K562 (cell line): ENCODE measurements at regions not wholly inside any gene's neighbourhood (a gene's known extent, or its start where the extent isn't known, plus 50 kb on each side); places are given as distances from the start of the nearest gene placed in this dataset.
A peak's percentile ranks its signal among the peaks of the same experiment; 100 is the strongest.

ENCODE experiments used
- ATAC-seq: fragments of 200-7000 bp; cut with Tn5 transposase; 3 replicates; pipeline ENCODE4 v1.9.1; 2020; ENCODE audit warnings: moderate library complexity
- BruUV-seq: library from RNA; stranded (reverse); fragments of 400-500 nt; replicated peaks from 2 replicates; lab custom pipeline; 2021; lab: Mats Ljungman, UMichigan
- CTCF ChIA-PET: fragments of 300-600 bp; formaldehyde crosslinking; extraction: SDS; loops from one replicate; lab custom pipeline; 2021; ENCODE audit warnings: low intra/inter-chr PET ratio; lab: Yijun Ruan, JAX
- POLR2A ChIA-PET: fragments of 300-600, 350-650 bp; sonication (Branson Sonifier 250); formaldehyde crosslinking; extraction: SDS; loops from one replicate; lab custom pipeline; 2021; ENCODE audit warnings: antibody characterized with exemption, inconsistent platforms; lab: Yijun Ruan, JAX
- DNase-seq, 4 experiments: peaks; one replicate each; pipeline versions ENCODE4 v3.0.0 to v3.0.0-alpha.2; 2011 to 2018; ENCODE audit warnings: low spot score in 3 of 4, mixed read lengths in 3 of 4; ENCODE audit errors: extremely low read depth in 1 of 4
- FAIRE-seq: peaks from 2 replicates; lab custom pipeline; 2011; peaks lifted over from hg19 to GRCh38; lab: Jason Lieb, UNC
- H2AFZ ChIP-seq: 2 replicates; pipeline ENCODE4 v1.6.0; 2011; ENCODE audit warnings: low read depth, low read length, control low read depth, inconsistent platforms
- H3K27ac ChIP-seq: fragments of 200-600 bp; 3 replicates; pipeline ENCODE4 v1.8.0; 2011; ENCODE audit warnings: low read depth, mild to moderate bottlenecking, control low read depth, inconsistent platforms, low read length, moderate library complexity, mixed read lengths; ENCODE audit errors: extremely low read depth
- H3K27me3 ChIP-seq, 2 experiments: fragments of 300-600 bp in 1 of 2; 2 replicates in 1 of 2; 3 replicates in 1 of 2; pipeline versions ENCODE4 v1.6.0 to v1.8.0; 2011; ENCODE audit warnings: inconsistent platforms in 2 of 2, low read length in 2 of 2, mild to moderate bottlenecking in 1 of 2, mixed read lengths in 1 of 2, moderate library complexity in 1 of 2; ENCODE audit not compliant: control insufficient read depth in 2 of 2, insufficient read depth in 2 of 2
- H3K36me3 ChIP-seq: fragments of 300-600 bp; 3 replicates; pipeline ENCODE4 v1.8.0; 2011; ENCODE audit warnings: mild to moderate bottlenecking, low read length, inconsistent platforms; ENCODE audit not compliant: control insufficient read depth, insufficient read depth
- H3K4me1 ChIP-seq, 2 experiments: fragments of 200-600 bp in 1 of 2; replicated peaks in 1 of 2; 2 replicates in 1 of 2; 3 replicates in 1 of 2; pipeline versions ENCODE4 v1.5.1 to v1.8.0; 2011; ENCODE audit warnings: inconsistent platforms in 2 of 2, low read length in 2 of 2, mild to moderate bottlenecking in 1 of 2, mixed read lengths in 1 of 2, moderate library complexity in 1 of 2; ENCODE audit not compliant: control insufficient read depth in 2 of 2, insufficient read depth in 2 of 2
- H3K4me2 ChIP-seq: 2 replicates; pipeline ENCODE4 v1.6.1; 2011; ENCODE audit warnings: low read length, control low read depth, inconsistent platforms, mixed read lengths; ENCODE audit not compliant: insufficient read depth
- H3K4me3 ChIP-seq: fragments of 200-600 bp; sonication (generic), shearing (Covaris generic); 2 replicates; pipeline ENCODE4 v1.5.1; 2016; ENCODE audit warnings: control low read depth, inconsistent platforms
- H3K79me2 ChIP-seq: fragments of 200-600 bp; 3 replicates; pipeline ENCODE4 v1.8.0; 2011; ENCODE audit warnings: low read length, inconsistent platforms; ENCODE audit not compliant: control insufficient read depth, insufficient read depth
- H3K9ac ChIP-seq, 2 experiments: 2 replicates each; pipeline versions ENCODE4 v1.6.0 to v1.6.1; 2011; ENCODE audit warnings: low read depth in 2 of 2, low read length in 2 of 2, control low read depth in 1 of 2, inconsistent platforms in 1 of 2, mild to moderate bottlenecking in 1 of 2, mixed read lengths in 1 of 2; ENCODE audit not compliant: insufficient read depth in 1 of 2
- H3K9me1 ChIP-seq: one replicate; pipeline ENCODE4 v1.6.0; 2011; ENCODE audit warnings: inconsistent platforms, mild to moderate bottlenecking, low read length, moderate library complexity; ENCODE audit not compliant: control insufficient read depth, insufficient read depth
- H3K9me3 ChIP-seq: replicated peaks from 2 replicates; pipeline ENCODE4 v1.5.1; 2011; ENCODE audit warnings: low read depth, low read length, inconsistent platforms; ENCODE audit not compliant: control insufficient read depth, insufficient read depth
- H4K20me1 ChIP-seq: replicated peaks from 2 replicates; pipeline ENCODE4 v1.6.1; 2011; ENCODE audit warnings: low read length, inconsistent platforms, mixed read lengths; ENCODE audit not compliant: control insufficient read depth, insufficient read depth
- ARID1B ChIP-seq: fragments of 450-650 bp; IDR thresholded peaks from 2 replicates; pipeline ENCODE4 v1.6.1; 2016; ENCODE audit warnings: antibody characterized with exemption, mild to moderate bottlenecking, inconsistent platforms
- CBFB ChIP-seq: sonication (generic); formaldehyde crosslinking; IDR thresholded peaks from 2 replicates; pipeline ENCODE4 v1.4.0; 2020; ENCODE audit warnings: mild to moderate bottlenecking, missing genetic modification reagents
- CCNT2 ChIP-seq: IDR thresholded peaks from 2 replicates; pipeline ENCODE4 v1.6.1; 2011; ENCODE audit warnings: borderline replicate concordance, low read depth, mild to moderate bottlenecking, moderate library complexity, mixed read lengths, low read length; ENCODE audit not compliant: insufficient read length; ENCODE audit errors: extremely low read depth
- DIDO1 ChIP-seq: fragments of 450-650 bp; IDR thresholded peaks from 2 replicates; pipeline ENCODE4 v1.6.1; 2016; ENCODE audit warnings: low read depth, missing biosample characterization, missing genetic modification characterization
- FOXA1 ChIP-seq: fragments of 450-650 bp; IDR thresholded peaks from 2 replicates; pipeline ENCODE4 v1.6.1; 2016; ENCODE audit warnings: mild to moderate bottlenecking, borderline replicate concordance
- HDAC3 ChIP-seq: fragments of 450-650 bp; IDR thresholded peaks from 2 replicates; pipeline ENCODE4 v1.6.1; 2018; ENCODE audit warnings: borderline replicate concordance, mild to moderate bottlenecking, moderate library complexity; ENCODE audit not compliant: partially characterized antibody
- HIVEP1 ChIP-seq: fragments of 250-450 bp; sonication (Bioruptor Pico); IDR thresholded peaks from 2 replicates; pipeline ENCODE4 v1.4.0; 2020; ENCODE audit warnings: mild to moderate bottlenecking
- KDM5B ChIP-seq: fragments of 200-600 bp; sonication (generic); IDR thresholded peaks from 2 replicates; pipeline ENCODE4 v1.6.1; 2012; ENCODE audit warnings: low read depth, mild to moderate bottlenecking, moderate library complexity, low read length, control low read depth, inconsistent platforms; ENCODE audit not compliant: insufficient replicate concordance
- L3MBTL2 ChIP-seq: fragments of 450-650 bp; IDR thresholded peaks from 2 replicates; pipeline ENCODE4 v1.6.1; 2016; ENCODE audit warnings: mild to moderate bottlenecking, moderate library complexity
- MAFK ChIP-seq: IDR thresholded peaks from 2 replicates; pipeline ENCODE4 v1.6.1; 2011; ENCODE audit warnings: low read length, improper control_type of control experiment
- MECOM ChIP-seq: fragments of 250-450 bp; sonication (Bioruptor Pico); IDR thresholded peaks from 2 replicates; pipeline ENCODE4 v1.8.0; 2022; ENCODE audit warnings: inconsistent platforms
- NFXL1 ChIP-seq: fragments of 450-650 bp; formaldehyde crosslinking; IDR thresholded peaks from 2 replicates; pipeline ENCODE4 v1.4.0; 2021; ENCODE audit warnings: mild to moderate bottlenecking
- RBM14 ChIP-seq: fragments of 200-400 bp; formaldehyde crosslinking; IDR thresholded peaks from 2 replicates; pipeline ENCODE4 v1.6.1; 2018; ENCODE audit warnings: low read depth, mild to moderate bottlenecking, low read length, moderate library complexity, borderline replicate concordance; ENCODE audit not compliant: insufficient read depth
- SPI1 ChIP-seq: IDR thresholded peaks from 2 replicates; pipeline ENCODE4 v1.6.1; 2011; ENCODE audit warnings: low read depth, low read length, control low read depth, borderline replicate concordance
- SREBF1 ChIP-seq: fragments of 150-350 bp; IDR thresholded peaks from 2 replicates; pipeline ENCODE4 v1.6.1; 2014; ENCODE audit warnings: antibody characterized with exemption, low read depth, low read length, borderline replicate concordance
- SUPT5H ChIP-seq: fragments of 450-650 bp; IDR thresholded peaks from 2 replicates; pipeline ENCODE4 v1.6.1; 2016
- TAF15 ChIP-seq: fragments of 200-400 bp; formaldehyde crosslinking; IDR thresholded peaks from 2 replicates; pipeline ENCODE4 v1.6.1; 2017; ENCODE audit warnings: mild to moderate bottlenecking, low read depth, low read length, moderate library complexity
- ZNF589 ChIP-seq: fragments of 200-800 bp; sonication (Bioruptor generic); IDR thresholded peaks from 2 replicates; pipeline ENCODE4 v1.6.1; 2016; ENCODE audit warnings: low read depth, missing genetic modification characterization, missing compliant biosample characterization
- ZNF75A ChIP-seq: fragments of 450-650 bp; formaldehyde crosslinking; IDR thresholded peaks from 2 replicates; pipeline ENCODE4 v1.4.0; 2020; ENCODE audit warnings: mild to moderate bottlenecking
- ZNF830 ChIP-seq: fragments of 250-450 bp; sonication (Bioruptor Pico); IDR thresholded peaks from 2 replicates; pipeline ENCODE4 v1.5.0; 2021; ENCODE audit warnings: mild to moderate bottlenecking
- WGBS: fragments of 100-300 bp; shearing (Covaris generic); methylation state at CpG from one replicate; pipeline ENCODE4 v1.1.6; 2016; ENCODE audit warnings: low coverage, mixed read lengths; ENCODE audit not compliant: insufficient coverage; ENCODE audit errors: missing lambda C conversion rate; 5-methylcytosine and 5-hydroxymethylcytosine counted together
- in situ Hi-C: fragments of 300-500 bp; cut with MboI; formaldehyde crosslinking; loops from 4 replicates; pipeline ENCODE4 v1.15.0; 2018; ENCODE audit warnings: inconsistent platforms, mixed read lengths
- intact Hi-C: fragments of 100-400 bp; cut with micrococcal nuclease; formaldehyde crosslinking; loops from 2 replicates; pipeline ENCODE4 v1.14.2; 2022
- TF ChIP-seq, protein P1 (sequence below): fragments of 250-450 bp; sonication (Bioruptor Pico); IDR thresholded peaks from 2 replicates; pipeline ENCODE4 v1.4.0; 2020
- TF ChIP-seq, protein P2 (sequence below): sonication (generic); formaldehyde crosslinking; IDR thresholded peaks from 2 replicates; pipeline ENCODE4 v1.4.0; 2020; ENCODE audit warnings: mild to moderate bottlenecking, missing genetic modification reagents

DNA sequence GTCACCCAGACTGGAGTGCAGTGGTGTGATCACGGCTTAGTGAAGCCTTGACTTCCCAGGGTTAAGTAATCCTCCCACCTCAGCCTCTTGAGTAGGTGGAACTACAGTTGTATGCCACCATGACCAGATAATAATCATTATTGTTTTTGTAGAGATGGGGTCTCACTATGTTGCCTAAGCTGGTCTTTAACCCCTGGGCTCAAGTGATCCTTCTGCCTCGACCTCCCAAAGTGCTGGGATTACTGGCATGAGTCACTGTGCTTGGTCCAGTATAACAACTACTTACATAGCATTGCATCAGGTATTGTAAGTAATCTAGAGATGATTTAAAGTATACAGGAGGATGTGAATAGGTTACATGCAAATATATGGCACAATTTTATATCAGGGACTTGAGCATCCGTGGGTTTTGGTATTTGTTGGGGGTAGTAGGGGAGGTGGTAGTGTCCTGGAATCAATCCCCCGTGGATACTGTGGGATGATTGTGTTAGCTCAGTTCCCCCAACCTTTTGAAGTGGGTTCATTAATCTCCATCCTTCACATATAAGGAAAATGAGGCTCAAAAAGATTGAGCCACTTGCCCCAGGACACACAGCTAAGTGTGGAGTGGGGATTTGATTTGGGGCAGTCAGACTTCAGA, 61.4 kb upstream of the CNIH3 start:
- FAIRE-seq: no peak
- TF ChIP-seq CCNT2: no peak
- TF ChIP-seq, protein P1, sequence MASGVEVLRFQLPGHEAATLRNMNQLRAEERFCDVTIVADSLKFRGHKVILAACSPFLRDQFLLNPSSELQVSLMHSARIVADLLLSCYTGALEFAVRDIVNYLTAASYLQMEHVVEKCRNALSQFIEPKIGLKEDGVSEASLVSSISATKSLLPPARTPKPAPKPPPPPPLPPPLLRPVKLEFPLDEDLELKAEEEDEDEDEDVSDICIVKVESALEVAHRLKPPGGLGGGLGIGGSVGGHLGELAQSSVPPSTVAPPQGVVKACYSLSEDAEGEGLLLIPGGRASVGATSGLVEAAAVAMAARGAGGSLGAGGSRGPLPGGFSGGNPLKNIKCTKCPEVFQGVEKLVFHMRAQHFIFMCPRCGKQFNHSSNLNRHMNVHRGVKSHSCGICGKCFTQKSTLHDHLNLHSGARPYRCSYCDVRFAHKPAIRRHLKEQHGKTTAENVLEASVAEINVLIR (CRISPR knock-in tag): no peak
- TF ChIP-seq L3MBTL2: no peak
- peak; percentile 89; the same call in 1 of the 2 replicates for TF ChIP-seq ZNF589 (CRISPR knock-in tag)
- no peak for TF ChIP-seq KDM5B
- TF ChIP-seq RBM14: no peak
- TF ChIP-seq, protein P2, sequence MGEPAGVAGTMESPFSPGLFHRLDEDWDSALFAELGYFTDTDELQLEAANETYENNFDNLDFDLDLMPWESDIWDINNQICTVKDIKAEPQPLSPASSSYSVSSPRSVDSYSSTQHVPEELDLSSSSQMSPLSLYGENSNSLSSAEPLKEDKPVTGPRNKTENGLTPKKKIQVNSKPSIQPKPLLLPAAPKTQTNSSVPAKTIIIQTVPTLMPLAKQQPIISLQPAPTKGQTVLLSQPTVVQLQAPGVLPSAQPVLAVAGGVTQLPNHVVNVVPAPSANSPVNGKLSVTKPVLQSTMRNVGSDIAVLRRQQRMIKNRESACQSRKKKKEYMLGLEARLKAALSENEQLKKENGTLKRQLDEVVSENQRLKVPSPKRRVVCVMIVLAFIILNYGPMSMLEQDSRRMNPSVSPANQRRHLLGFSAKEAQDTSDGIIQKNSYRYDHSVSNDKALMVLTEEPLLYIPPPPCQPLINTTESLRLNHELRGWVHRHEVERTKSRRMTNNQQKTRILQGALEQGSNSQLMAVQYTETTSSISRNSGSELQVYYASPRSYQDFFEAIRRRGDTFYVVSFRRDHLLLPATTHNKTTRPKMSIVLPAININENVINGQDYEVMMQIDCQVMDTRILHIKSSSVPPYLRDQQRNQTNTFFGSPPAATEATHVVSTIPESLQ: no peak
- TF ChIP-seq HDAC3: no peak
- TF ChIP-seq NFXL1 (CRISPR knock-in tag): no peak
- no peak for TF ChIP-seq HIVEP1
- TF ChIP-seq ZNF830: no peak
- no peak for TF ChIP-seq SREBF1
- no peak for TF ChIP-seq ZNF75A (CRISPR knock-in tag)
- no peak for TF ChIP-seq CBFB (CRISPR knock-in tag)
- no peak for TF ChIP-seq MAFK
- no peak for TF ChIP-seq TAF15
- 0 out of 2 replicates have a peak, but pooled peaks have one; percentile 39 for TF ChIP-seq DIDO1 (tag)
- TF ChIP-seq MECOM (CRISPR knock-in tag): peak; percentile 42; the same call in 1 of the 2 replicates
- TF ChIP-seq SPI1: no peak
- TF ChIP-seq SUPT5H: no peak
- TF ChIP-seq ARID1B: peak; percentile 46; the same call in 1 of the 2 replicates
- TF ChIP-seq FOXA1: no peak

More for the DNA sequence above, 61.4 kb upstream of the CNIH3 start:
- Histone ChIP-seq H3K4me1 (no peaks in the 10 kb centered on the region; a peak in 1 of 5 replicates), H3K79me2 (no peaks in the 10 kb centered on the region), H2AFZ (no peak overlapping the region), H3K9me3 (no peaks in the 10 kb centered on the region), H3K27me3 (peaks cover 3 to 6% of the 10 kb centered on the region in 2 experiments; a peak in 2 of 5 replicates), H3K27ac (no peak overlapping the region), H3K36me3 (no peaks in the 10 kb centered on the region), H3K4me2 (no peak overlapping the region), H3K9me1 (no peaks in the 10 kb centered on the region), H3K9ac (no peak overlapping the region), H3K4me3 (no peak overlapping the region), H4K20me1 (no peaks in the 10 kb centered on the region)
- ATAC-seq (peak; percentile 61), DNase-seq (no peak)
- intact Hi-C loops (no loop called here), in situ Hi-C loops (no loop called here)
- ChIA-PET POLR2A (interaction anchor here (0.5 to 2.1 kb wide), 5 partner anchors 9 to 122 kb away, joined by 3 to 7 read pairs (median 3); no protein-coding TSS in a partner anchor), CTCF (no interaction called here)
- WGBS: 4% methylated on average over 4 of the region's 4 CpGs
- no TSS peak for BruUV-seq
